ENCODE measurements at regions not wholly inside any gene's neighbourhood (a gene's known extent, or its start where the extent isn't known, plus 50 kb on each side); places are given as distances from the start of the nearest gene placed in this dataset.

DNA sequence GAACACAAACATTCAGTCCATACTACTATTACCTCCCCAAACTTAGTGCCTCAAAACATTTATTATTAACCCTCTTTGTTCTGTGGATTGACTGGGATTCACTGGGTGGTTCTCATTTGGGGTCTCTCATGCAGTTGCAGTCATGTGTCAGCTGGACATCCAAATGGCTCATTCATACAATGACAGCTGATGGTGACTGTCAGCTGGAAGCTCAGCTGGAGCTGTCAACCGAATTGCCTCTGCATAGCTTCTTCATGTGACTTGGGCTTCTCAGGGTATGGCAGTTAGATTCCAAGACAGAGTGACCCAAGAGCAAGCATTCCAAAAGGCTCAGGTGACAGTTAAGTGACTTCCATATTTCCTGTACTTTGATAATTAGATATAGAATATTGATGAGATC is 85.2 kb downstream of the CCDC34 start:
- TF ChIP-seq, protein P1, sequence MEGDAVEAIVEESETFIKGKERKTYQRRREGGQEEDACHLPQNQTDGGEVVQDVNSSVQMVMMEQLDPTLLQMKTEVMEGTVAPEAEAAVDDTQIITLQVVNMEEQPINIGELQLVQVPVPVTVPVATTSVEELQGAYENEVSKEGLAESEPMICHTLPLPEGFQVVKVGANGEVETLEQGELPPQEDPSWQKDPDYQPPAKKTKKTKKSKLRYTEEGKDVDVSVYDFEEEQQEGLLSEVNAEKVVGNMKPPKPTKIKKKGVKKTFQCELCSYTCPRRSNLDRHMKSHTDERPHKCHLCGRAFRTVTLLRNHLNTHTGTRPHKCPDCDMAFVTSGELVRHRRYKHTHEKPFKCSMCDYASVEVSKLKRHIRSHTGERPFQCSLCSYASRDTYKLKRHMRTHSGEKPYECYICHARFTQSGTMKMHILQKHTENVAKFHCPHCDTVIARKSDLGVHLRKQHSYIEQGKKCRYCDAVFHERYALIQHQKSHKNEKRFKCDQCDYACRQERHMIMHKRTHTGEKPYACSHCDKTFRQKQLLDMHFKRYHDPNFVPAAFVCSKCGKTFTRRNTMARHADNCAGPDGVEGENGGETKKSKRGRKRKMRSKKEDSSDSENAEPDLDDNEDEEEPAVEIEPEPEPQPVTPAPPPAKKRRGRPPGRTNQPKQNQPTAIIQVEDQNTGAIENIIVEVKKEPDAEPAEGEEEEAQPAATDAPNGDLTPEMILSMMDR (IDR thresholded peaks at IDR 0.05; ENCODE audit: low read depth, low read length, missing control alignments): no peak

DNA sequence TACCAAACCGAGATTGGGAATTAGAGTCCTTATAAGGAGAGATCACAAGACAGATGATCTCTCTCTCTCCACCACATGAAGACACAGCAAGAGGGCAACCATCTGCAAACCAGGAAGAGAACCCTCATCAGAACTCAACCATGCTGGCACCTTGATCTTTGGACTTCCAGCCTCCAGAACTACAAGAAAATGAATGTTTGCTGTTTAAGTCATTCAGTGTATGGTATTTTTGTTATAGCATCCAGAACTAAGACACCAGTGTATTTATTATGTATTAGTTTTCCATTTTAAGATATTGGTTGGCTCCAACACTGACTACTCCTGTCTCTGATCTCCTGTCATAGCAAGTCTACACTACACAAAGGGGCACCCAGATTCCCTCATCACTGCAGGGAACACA is 86.9 kb downstream of the CCDC34 start:
- TF ChIP-seq, protein P1 (IDR thresholded peaks at IDR 0.05; ENCODE audit: low read depth, low read length, missing control alignments): no peak
- DNase-seq (ENCODE audit: low read depth): no peak
- no peak overlapping the region for H3K4me3 ChIP-seq (ENCODE audit: low read depth, low read length)

More for the DNA sequence above, 85.2 kb downstream of the CCDC34 start:
- DNase-seq (ENCODE audit: low read depth): no peak
- H3K4me3 ChIP-seq (ENCODE audit: low read depth, low read length): no peak overlapping the region

DNA sequence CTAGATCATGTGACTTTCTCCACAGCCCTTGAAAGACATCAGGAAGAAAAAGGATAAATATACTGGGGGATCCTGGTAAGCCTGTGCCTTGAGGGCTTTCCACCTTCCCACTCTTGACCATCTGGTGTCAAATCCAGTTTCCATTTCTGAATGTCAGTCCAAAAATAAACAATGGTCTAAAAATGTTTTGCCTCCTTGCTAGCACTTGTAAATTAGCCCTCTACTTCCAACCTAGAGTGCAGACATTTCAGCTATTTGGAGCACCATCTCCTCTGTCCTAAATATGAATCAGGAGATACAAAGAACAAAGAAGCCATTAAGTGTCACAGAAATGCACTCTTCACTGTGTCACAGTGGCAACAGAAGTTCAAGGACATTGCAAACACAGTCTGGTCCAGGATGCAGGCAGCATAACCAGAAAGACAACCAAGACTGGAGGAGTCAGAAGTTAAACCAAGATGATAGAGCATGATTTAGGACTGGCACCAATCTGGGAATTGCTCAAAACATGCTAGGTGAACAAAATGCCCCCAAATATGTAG is 88.1 kb downstream of the CCDC34 start:
- no peak overlapping the region for H3K4me3 ChIP-seq (ENCODE audit: low read depth, low read length)
- no peak for DNase-seq (ENCODE audit: low read depth)
- TF ChIP-seq, protein P1 (IDR thresholded peaks at IDR 0.05; ENCODE audit: low read depth, low read length, missing control alignments): no peak

DNA sequence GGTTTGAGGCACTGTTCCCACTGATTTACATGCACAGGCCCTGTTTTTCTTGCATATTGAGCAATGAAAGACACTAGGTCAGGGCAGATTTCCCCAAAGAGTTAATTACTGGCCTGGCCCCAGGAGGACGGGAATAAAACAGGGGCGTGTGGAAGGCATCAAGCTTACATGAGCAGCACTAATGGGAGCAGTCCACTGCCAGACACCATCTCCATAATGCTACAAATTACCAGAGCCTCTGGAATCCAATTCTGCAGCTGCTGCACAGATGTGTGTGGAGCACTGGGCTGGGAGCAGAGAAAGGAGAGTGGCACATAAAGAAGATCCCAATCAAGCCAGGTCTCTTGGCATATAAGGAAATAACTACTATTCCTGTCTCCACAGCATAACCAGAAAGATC is 96.9 kb downstream of the CCDC34 start:
- no peak overlapping the region for H3K4me3 ChIP-seq (ENCODE audit: low read depth, low read length)
- TF ChIP-seq, protein P1 (IDR thresholded peaks at IDR 0.05; ENCODE audit: low read depth, low read length, missing control alignments): no peak
- DNase-seq (ENCODE audit: low read depth): no peak

DNA sequence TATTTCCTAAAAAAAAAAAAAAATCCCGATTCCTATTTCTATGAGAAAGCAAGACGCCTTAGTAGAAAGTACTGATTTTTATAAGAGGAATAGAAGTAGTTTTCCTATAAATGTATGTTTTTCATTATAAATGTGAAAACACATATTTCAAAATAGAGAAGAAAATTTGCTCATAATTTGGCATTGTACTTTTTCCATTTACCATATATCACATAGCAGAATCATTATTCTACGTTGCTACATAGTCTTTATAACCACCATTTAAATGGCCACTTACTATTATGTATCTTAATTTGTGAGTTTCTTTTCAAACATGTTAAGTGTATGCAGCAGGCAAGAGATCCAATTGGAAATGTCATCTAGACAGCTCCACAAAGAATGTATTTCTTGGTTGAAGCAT is 99.0 kb downstream of the CCDC34 start:
- no peak for DNase-seq (ENCODE audit: low read depth)
- TF ChIP-seq, protein P1 (IDR thresholded peaks at IDR 0.05; ENCODE audit: low read depth, low read length, missing control alignments): no peak
- H3K4me3 ChIP-seq (ENCODE audit: low read depth, low read length): no peak overlapping the region

DNA sequence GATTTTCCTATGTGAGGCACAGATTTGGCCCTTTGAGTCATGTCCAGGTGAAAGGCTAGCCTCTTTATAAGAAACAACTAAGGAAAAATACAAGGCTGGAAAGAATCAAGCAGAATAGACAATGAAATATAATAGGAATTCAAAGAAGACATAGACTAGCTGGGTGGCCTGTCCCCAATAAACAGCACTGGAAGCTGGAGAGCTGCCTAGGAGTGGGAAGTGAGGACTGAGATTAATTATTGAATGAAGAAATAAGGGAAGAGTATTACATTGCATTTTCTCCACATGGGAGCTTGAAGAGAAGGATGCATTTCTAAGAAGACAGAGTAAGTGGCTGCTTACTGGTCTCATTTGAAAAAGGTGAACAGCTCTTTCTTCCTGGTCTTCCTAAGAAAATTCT is 100.0 kb downstream of the CCDC34 start:
- no peak for DNase-seq (ENCODE audit: low read depth)
- TF ChIP-seq, protein P1 (IDR thresholded peaks at IDR 0.05; ENCODE audit: low read depth, low read length, missing control alignments): no peak
- H3K4me3 ChIP-seq (ENCODE audit: low read depth, low read length): no peak overlapping the region

DNA sequence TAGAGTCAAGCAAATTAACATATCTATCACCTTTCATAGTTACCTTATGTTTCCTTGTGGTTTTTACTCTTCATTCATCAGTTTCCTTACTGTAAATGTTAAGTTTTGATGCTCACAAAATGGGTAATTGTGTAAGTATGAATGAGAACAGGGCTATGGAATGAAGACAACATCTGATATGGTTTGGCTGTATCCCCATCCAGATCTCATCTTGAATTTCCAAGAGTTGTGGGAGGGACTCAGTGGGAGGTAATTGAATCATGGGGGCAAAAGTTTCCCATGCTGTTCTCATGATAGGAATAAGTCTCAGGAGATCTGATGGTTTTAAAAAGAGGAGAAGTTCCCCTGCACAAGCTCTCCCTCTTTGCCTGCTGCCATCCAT is 107.6 kb downstream of the CCDC34 start:
- TF ChIP-seq, protein P1 (IDR thresholded peaks at IDR 0.05; ENCODE audit: low read depth, low read length, missing control alignments): no peak
- DNase-seq (ENCODE audit: low read depth): no peak

More for the DNA sequence above, 107.6 kb downstream of the CCDC34 start:
- no peak overlapping the region for H3K4me3 ChIP-seq (ENCODE audit: low read depth, low read length)

All from GM12864 (cell line).